ENCODE measurements at regions not wholly inside any gene's neighbourhood (a gene's known extent, or its start where the extent isn't known, plus 50 kb on each side); places are given as distances from the start of the nearest gene placed in this dataset.

DNA sequence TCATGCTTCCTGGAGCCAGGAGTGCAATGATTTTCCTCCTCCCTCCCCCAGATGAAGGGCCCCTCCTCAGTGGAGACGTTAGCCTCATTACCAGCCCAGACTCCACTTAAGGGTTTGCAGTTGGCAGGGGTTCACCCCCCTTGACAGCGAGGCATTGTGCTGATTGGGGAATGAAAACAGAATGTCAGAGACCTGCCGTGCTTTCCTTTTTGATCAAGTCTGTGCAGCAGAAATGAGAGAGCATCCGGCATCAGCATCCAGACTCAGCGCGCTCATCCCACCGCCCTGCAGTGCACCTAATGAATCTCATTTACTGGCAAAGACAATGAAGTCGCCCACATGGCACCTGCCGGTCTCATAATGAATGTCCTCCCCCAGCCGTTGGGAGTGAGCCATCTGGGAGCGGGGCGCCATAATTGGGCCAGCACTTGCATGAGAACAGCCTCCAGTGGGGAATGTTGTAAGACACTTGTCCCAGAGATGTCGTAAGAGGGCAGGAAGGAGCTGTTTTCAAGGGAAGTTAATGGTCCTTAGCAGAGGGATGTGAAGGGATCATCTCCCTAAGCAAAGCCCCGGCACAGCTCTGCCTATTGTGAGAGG lies 98.3 kb upstream of the UQCRFS1 start:
- WGBS, 10 experiments: 10 to 50% (median 14%) methylated on average over 2 to 11 of the region's 14 CpGs; no CpG with 5 or more reads in 4 of the 10 experiments
- in situ Hi-C loops (cut with MboI; ENCODE audit: low pct_unique_long_range_greater_than_20kb in 2 of 9, low sequenced_read_pairs in 9 of 9, unreplicated experiment in 9 of 9): no loop called here
- Histone ChIP-seq H3K4me1 (replicated peaks in 1 of 2) (peaks cover 42 to 51% of the 10 kb centered on the region in 2 donors), H3K4me3 (no peak overlapping the region), H3K27ac (no peak overlapping the region)
- peak in 5 of 8 experiments; percentile 73 to 80 (median 76) for ATAC-seq (replicated peaks in 6 of 8)

DNA sequence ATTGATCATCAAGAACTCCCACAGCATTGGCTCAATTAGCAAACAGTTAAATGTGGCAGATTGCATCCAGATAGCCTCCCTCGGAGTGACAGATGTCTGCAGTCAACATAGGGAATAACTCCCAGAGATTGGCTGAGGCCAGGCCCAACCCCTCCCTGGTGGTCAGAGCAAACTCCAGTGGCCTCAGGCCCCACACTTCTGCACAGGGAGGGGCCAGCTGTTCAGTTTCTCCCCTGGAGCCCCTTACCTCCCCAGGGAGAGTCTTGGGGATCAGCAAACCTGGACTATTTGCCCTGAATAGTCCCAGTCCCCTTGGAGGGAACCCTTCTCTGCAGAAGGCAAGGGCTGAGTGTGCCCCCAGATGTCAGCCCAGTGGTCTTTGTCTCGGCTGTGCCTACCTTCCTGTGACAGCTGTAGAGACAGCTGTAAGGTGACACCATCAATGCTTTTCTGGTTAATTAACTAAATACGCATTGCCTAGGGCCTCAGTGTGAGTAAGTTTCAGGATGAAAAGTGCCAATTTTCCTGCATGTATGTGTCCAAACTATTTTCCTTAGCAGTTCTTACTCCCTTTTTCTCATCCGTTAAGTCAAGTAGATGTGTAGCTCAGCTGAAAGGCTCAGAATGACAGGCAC lies 102.7 kb upstream of the UQCRFS1 start:
- 0 to 86% (median 44%) methylated on average over 1 to 3 of the region's 4 CpGs; no CpG with 5 or more reads in 1 of the 10 experiments for WGBS, 10 experiments
- in situ Hi-C loops (cut with MboI; ENCODE audit: low pct_unique_long_range_greater_than_20kb in 2 of 9, low sequenced_read_pairs in 9 of 9, unreplicated experiment in 9 of 9): no loop called here
- Histone ChIP-seq H3K27ac (no peak overlapping the region), H3K4me1 (replicated peaks in 1 of 2) (peaks cover 29 to 48% of the 10 kb centered on the region in 2 donors), H3K4me3 (no peak overlapping the region)
- ATAC-seq (replicated peaks in 6 of 8): peak in 3 of 8 experiments; percentile 5 to 88 (median 50)

DNA sequence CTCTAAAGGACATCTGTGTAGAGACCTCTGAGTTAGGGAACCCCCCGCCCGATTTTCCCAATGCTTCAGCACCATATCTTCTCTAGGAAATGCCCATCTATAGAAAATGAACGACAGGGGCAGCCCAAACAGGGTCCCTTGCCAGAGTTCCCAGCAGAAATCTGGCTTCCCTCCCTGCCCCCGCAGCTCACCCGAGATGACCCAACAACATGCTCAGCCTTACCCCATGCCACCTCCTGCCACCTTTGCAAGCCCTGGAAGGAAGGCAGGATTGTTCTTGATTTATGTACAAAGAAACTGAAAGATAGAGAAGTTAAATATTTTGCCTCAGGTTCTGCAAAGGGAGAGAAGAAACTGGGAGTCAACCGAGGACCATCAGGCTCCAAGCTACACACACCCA lies 105.6 kb upstream of the UQCRFS1 start:
- in situ Hi-C loops (cut with MboI; ENCODE audit: low pct_unique_long_range_greater_than_20kb in 2 of 9, low sequenced_read_pairs in 9 of 9, unreplicated experiment in 9 of 9): no loop called here
- Histone ChIP-seq H3K4me1 (replicated peaks in 1 of 2) (peaks cover 18 to 41% of the 10 kb centered on the region in 2 donors), H3K27ac (no peak overlapping the region), H3K4me3 (no peak overlapping the region)
- no peak for ATAC-seq (replicated peaks in 6 of 8)
- WGBS, 10 experiments: 57 to 100% (median 86%) methylated on average over 1 to 4 of the region's 6 CpGs; no CpG with 5 or more reads in 3 of the 10 experiments

DNA sequence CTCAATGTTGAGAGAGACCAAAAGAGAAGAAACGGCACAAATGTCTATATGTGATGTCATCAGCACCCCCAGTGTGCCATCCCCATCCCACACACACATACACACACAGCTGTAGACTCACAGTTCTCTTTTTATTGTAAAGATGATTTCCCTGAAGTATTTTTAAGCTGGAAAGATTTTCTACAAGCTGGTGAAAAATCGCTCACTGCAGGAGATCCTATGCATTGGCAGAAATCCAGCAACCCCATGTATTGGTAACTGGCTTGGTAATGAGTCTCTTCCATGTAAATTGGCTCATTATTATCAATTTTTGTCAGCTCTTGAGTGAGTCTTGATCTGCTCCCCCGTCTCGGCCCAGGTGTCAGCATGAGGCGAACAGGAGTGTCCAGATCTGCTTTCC lies 107.1 kb upstream of the UQCRFS1 start:
- no peak for ATAC-seq (replicated peaks in 6 of 8)
- in situ Hi-C loops (cut with MboI; ENCODE audit: low pct_unique_long_range_greater_than_20kb in 2 of 9, low sequenced_read_pairs in 9 of 9, unreplicated experiment in 9 of 9): no loop called here
- H3K4me3 ChIP-seq: no peak overlapping the region
- 0 to 100% (median 60%) methylated on average over 1 to 3 of the region's 5 CpGs; no CpG with 5 or more reads in 3 of the 10 experiments for WGBS, 10 experiments
- no peak overlapping the region for H3K27ac ChIP-seq
- H3K4me1 ChIP-seq (replicated peaks in 1 of 2): peaks cover 17 to 28% of the 10 kb centered on the region in 2 donors

DNA sequence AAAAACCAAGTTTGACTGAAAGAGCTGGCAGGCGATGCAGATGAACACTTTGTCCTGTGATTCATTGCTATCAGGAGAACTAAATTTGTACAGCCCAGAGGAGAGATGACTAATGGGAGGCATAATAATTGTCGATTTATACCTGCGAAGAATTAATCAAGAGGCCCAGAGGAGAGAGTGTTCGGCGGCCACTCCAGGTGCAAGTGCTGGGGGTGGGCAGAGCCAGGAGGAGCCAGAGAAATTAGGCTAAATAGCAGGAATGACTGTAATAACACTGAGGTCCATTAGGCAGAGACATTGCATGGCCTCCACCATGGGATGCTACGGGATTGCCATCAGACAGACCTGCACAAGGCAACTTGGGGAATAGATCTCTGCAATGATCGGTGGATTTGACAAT lies 107.7 kb upstream of the UQCRFS1 start:
- peak in 5 of 8 experiments; percentile 41 to 79 (median 51) for ATAC-seq (replicated peaks in 6 of 8)
- H3K27ac ChIP-seq: no peak overlapping the region
- H3K4me1 ChIP-seq (replicated peaks in 1 of 2): peaks cover 12 to 23% of the 10 kb centered on the region in 2 donors
- 0 to 89% (median 70%) methylated on average over 1 to 6 of the region's 7 CpGs; no CpG with 5 or more reads in 4 of the 10 experiments for WGBS, 10 experiments
- in situ Hi-C loops (cut with MboI; ENCODE audit: low pct_unique_long_range_greater_than_20kb in 2 of 9, low sequenced_read_pairs in 9 of 9, unreplicated experiment in 9 of 9): no loop called here
- H3K4me3 ChIP-seq: no peak overlapping the region

DNA sequence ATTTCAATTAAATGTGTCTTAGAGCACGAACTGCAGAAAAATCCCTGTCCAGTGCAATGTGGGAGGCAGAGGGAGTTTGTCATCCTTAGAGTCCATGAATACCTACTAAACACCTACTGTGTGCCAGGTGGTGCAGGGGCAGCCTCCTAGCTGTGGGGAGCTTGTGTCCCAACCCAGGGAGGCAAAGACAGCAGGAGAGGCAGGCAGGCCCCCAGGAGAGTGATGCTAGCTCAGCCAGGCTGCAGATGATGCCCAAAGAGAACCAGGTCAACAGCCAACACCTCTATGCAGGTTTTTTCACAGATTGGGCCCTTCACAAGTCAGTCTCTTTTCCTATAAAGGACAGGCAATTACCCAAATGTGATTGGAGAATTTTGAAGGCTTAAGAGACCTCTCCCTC lies 108.2 kb upstream of the UQCRFS1 start:
- in situ Hi-C loops (cut with MboI; ENCODE audit: low pct_unique_long_range_greater_than_20kb in 2 of 9, low sequenced_read_pairs in 9 of 9, unreplicated experiment in 9 of 9): no loop called here
- Histone ChIP-seq H3K27ac (no peak overlapping the region), H3K4me3 (no peak overlapping the region), H3K4me1 (replicated peaks in 1 of 2) (peaks cover 7 to 20% of the 10 kb centered on the region in 2 donors)
- WGBS, 10 experiments: 0 to 67% methylated on average over 1 of the region's 1 CpG; no CpG with 5 or more reads in 8 of the 10 experiments
- ATAC-seq (replicated peaks in 6 of 8): no peak

DNA sequence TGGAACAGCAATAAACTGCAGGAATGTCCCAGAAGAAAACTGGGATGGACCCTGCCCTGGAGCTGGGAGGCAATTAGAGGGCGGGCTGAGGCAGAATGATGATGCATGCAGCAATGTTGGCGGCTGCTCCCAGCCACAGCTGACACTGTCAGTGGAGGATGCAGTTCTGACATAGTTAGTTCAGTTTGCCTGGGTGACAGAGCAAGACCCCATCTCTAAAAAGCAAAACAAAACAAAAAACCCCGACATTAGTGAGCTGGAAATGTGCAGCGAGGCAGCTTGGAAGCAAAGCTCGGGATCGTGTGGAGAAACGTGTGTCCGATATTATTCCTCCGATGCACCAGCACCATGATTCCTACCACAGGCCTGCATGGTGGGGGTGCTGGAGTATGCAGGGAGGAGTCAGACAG lies 110.1 kb upstream of the UQCRFS1 start:
- Histone ChIP-seq H3K27ac (no peak overlapping the region), H3K4me3 (no peak overlapping the region), H3K4me1 (replicated peaks in 1 of 2) (peaks cover 7 to 20% of the 10 kb centered on the region in 2 donors)
- ATAC-seq (replicated peaks in 6 of 8): peak in 3 of 8 experiments; percentile 47 to 61 (median 58)
- in situ Hi-C loops (cut with MboI; ENCODE audit: low pct_unique_long_range_greater_than_20kb in 2 of 9, low sequenced_read_pairs in 9 of 9, unreplicated experiment in 9 of 9): no loop called here
- 0 to 86% (median 69%) methylated on average over 1 to 9 of the region's 9 CpGs; no CpG with 5 or more reads in 3 of the 10 experiments for WGBS, 10 experiments

DNA sequence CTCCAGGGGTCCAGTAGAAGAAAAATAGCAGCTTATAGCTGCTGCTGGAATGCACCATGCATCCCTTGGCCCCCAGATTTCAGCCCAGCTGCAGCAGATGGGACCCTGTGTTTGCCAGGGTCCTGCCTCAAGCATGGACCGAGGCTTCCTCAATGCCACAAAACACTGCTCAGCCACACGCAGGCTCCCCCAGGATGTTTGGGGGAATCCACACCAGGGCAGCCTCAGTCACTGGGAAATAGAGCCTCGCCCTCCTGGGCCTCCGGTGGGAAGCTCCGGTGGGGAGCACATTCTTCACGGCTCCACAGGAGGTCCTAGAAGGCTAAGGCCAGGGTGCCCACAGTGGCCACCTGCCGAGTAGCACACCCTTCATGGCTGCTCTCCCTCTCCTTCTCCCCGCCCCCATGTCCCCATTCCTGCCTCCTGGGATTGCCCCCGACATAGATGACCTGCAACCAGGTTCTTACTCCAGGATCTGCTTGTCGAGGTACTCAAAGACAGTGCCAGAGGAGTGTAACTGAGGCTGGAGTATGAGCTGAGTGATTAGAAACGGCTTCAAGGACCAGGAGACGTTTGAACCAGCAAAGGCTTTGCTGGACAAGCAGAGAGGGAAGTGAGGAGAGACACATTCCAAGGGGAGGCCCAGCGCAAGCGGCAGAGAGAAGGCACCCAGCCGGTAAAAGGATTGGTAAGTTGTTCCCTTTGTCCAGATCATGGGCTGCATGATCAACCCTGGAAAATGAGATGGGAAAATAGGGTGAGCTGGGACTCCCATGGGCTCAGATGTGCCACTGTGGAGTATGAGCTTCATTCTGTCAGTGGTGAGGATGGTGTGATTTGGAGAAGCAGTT lies 110.7 kb upstream of the UQCRFS1 start:
- no peak for ATAC-seq (replicated peaks in 6 of 8)
- Histone ChIP-seq H3K27ac (no peak overlapping the region), H3K4me3 (no peak overlapping the region), H3K4me1 (replicated peaks in 1 of 2) (peaks cover 7 to 20% of the 10 kb centered on the region in 2 donors)
- WGBS, 10 experiments: 89 to 100% methylated on average over 1 to 8 of the region's 15 CpGs; no CpG with 5 or more reads in 8 of the 10 experiments
- in situ Hi-C loops (cut with MboI; ENCODE audit: low pct_unique_long_range_greater_than_20kb in 2 of 9, low sequenced_read_pairs in 9 of 9, unreplicated experiment in 9 of 9): no loop called here

DNA sequence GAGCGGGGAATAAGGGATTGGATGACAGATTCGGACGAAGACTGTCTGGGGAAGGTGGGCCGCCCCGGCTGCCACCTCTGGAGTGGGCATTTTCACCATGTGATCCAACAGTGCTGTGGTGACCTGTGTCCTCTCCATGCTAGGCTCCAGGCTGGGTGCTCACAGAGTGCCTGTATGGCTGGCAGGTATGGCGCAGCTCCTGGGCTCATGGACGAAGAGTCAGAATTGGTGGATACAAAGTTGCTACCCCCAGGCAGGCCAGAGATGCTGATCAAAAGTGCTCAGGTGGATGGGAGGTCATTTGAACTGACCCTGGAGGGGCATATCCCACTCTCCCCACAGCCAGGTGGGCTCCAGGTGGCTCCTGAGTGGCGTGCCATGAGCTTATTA lies 111.3 kb upstream of the UQCRFS1 start:
- Histone ChIP-seq H3K4me1 (replicated peaks in 1 of 2) (peaks cover 7 to 20% of the 10 kb centered on the region in 2 donors), H3K27ac (no peak overlapping the region), H3K4me3 (no peak overlapping the region)
- ATAC-seq (replicated peaks in 6 of 8): no peak
- in situ Hi-C loops (cut with MboI; ENCODE audit: low pct_unique_long_range_greater_than_20kb in 2 of 9, low sequenced_read_pairs in 9 of 9, unreplicated experiment in 9 of 9): no loop called here
- 51 to 100% (median 80%) methylated on average over 1 to 4 of the region's 8 CpGs; no CpG with 5 or more reads in 5 of the 10 experiments for WGBS, 10 experiments

DNA sequence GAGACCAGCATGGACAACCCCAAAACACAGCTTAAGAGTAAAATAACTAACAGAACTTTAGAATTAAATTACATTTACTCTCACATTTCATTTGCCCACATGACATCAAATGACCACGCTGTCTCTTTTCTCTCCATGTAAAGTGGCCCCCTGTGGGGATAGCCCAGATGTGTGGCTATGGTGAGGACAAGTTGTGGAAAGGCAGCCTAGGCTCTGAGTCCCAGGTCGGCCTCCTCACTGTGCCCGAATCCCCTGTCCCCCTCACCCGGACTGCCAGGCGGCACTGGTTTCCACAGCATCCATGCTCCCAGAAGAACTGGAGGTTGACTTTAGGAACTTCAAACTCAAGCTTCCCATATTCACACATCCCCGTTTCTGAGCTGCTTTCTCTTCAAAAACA lies 111.8 kb upstream of the UQCRFS1 start:
- 0 to 100% (median 82%) methylated on average over 1 to 5 of the region's 6 CpGs; no CpG with 5 or more reads in 4 of the 10 experiments for WGBS, 10 experiments
- H3K4me3 ChIP-seq: no peak overlapping the region
- peaks cover 7 to 16% of the 10 kb centered on the region in 2 donors for H3K4me1 ChIP-seq (replicated peaks in 1 of 2)
- H3K27ac ChIP-seq: no peak overlapping the region
- ATAC-seq (replicated peaks in 6 of 8): no peak
- in situ Hi-C loops (cut with MboI; ENCODE audit: low pct_unique_long_range_greater_than_20kb in 2 of 9, low sequenced_read_pairs in 9 of 9, unreplicated experiment in 9 of 9): no loop called here

DNA sequence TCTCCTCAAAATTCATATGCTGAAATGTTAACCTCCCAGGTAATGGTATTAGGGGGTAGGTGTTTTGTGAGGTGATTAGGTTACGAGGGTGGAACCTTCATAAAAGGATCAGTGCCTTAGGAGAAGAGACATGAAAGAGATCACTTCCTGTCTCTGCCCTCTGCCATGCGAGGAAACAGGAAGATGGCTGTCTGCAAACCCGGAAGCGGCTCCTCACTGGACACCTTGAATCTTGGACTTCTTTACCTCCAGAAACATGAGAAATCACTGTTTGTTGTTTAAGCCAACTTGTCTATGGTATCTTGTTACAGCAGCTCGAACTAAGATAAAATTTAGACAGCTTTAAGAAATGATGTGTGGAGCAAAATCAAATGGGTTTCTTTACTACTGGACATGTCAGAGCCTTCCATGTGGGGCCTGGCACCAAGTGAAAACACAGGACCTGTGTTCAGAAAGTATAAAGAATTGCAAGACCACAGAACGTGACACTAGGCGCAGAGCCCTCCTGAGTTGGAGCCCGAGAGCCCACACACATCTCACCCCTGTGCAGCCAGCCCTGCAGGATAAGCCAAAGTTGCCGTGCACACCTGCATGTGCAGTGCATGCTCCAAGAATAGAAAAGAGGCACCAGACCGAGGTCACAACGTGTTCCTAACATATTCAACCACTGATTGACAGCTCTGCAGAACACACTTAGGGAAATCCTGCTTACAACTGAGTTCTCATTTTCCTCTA lies 112.5 kb upstream of the UQCRFS1 start:
- peaks cover 6 to 9% of the 10 kb centered on the region in 2 donors for H3K4me1 ChIP-seq (replicated peaks in 1 of 2)
- no peak overlapping the region for H3K4me3 ChIP-seq
- no peak for ATAC-seq (replicated peaks in 6 of 8)
- no peak overlapping the region for H3K27ac ChIP-seq
- 0 to 95% (median 82%) methylated on average over 2 to 8 of the region's 11 CpGs; no CpG with 5 or more reads in 1 of the 10 experiments for WGBS, 10 experiments
- in situ Hi-C loops (cut with MboI; ENCODE audit: low pct_unique_long_range_greater_than_20kb in 2 of 9, low sequenced_read_pairs in 9 of 9, unreplicated experiment in 9 of 9): no loop called here

DNA sequence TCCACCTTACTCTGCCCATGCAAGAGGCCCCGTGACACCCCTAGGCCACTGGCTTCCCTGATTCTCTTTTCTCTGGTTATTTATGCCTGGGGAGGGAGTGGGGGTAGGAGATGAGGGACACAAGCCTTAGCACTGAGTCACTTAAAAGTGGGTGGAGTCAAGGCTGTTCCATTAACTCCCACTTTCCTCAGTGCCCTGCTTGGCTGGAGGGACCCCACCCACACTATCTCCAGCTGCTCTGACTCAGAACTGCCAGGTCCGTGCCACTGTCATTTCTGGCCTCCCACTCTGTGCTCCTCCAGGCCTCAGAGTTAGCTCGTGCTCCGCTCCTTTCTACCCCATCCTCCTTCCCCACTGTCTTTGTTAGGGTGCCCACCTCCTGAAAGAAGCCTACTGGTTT lies 113.4 kb upstream of the UQCRFS1 start:
- in situ Hi-C loops (cut with MboI; ENCODE audit: low pct_unique_long_range_greater_than_20kb in 2 of 9, low sequenced_read_pairs in 9 of 9, unreplicated experiment in 9 of 9): no loop called here
- Histone ChIP-seq H3K27ac (no peak overlapping the region), H3K4me1 (replicated peaks in 1 of 2) (peaks cover 3% of the 10 kb centered on the region in 2 donors), H3K4me3 (no peak overlapping the region)
- 0 to 83% (median 67%) methylated on average over 1 to 2 of the region's 4 CpGs; no CpG with 5 or more reads in 3 of the 10 experiments for WGBS, 10 experiments
- peak in 7 of 8 experiments; percentile 58 to 92 (median 89) for ATAC-seq (replicated peaks in 6 of 8)

Data from motor neuron (in vitro differentiated cells).